Suprapubic skin (tissue), 3 donors: ENCODE measurements at regions not wholly inside any gene's neighbourhood (a gene's known extent, or its start where the extent isn't known, plus 50 kb on each side); places are given as distances from the start of the nearest gene placed in this dataset.

Experiments used
- POLR2A ChIP-seq, 2 donors: fragments of 450-650 bp; IDR thresholded peaks; one replicate each; pipeline ENCODE4 v1.6.1; 2017; ENCODE audit warnings: antibody characterized with exemption in 2 of 2, mild to moderate bottlenecking in 2 of 2, moderate library complexity in 2 of 2
- TF ChIP-seq, protein P1 (sequence below), 2 donors: fragments of 200-600 bp in 1 of 2; fragments of 450-650 bp in 1 of 2; sonication (generic) in 1 of 2; IDR thresholded peaks; one replicate each; pipeline ENCODE4 v1.5.1; 2016 to 2019; ENCODE audit warnings: antibody characterized with exemption in 2 of 2, mild to moderate bottlenecking in 1 of 2, moderate library complexity in 1 of 2

GRCh38 chr3:124115956-124116355 lies 124.0 kb upstream of the ROPN1 start:
- TF ChIP-seq, protein P1, sequence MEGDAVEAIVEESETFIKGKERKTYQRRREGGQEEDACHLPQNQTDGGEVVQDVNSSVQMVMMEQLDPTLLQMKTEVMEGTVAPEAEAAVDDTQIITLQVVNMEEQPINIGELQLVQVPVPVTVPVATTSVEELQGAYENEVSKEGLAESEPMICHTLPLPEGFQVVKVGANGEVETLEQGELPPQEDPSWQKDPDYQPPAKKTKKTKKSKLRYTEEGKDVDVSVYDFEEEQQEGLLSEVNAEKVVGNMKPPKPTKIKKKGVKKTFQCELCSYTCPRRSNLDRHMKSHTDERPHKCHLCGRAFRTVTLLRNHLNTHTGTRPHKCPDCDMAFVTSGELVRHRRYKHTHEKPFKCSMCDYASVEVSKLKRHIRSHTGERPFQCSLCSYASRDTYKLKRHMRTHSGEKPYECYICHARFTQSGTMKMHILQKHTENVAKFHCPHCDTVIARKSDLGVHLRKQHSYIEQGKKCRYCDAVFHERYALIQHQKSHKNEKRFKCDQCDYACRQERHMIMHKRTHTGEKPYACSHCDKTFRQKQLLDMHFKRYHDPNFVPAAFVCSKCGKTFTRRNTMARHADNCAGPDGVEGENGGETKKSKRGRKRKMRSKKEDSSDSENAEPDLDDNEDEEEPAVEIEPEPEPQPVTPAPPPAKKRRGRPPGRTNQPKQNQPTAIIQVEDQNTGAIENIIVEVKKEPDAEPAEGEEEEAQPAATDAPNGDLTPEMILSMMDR (IDR thresholded peaks at IDR 0.05), result no peak
- TF ChIP-seq POLR2A (IDR thresholded peaks at IDR 0.05), result no peak
